HepG2 (cell line): ENCODE measurements at regions not wholly inside any gene's neighbourhood (a gene's known extent, or its start where the extent isn't known, plus 50 kb on each side); places are given as distances from the start of the nearest gene placed in this dataset.

Experiments used
- ATAC-seq: fragments of 200-7000 bp; cut with Tn5 transposase; 3 replicates; pipeline ENCODE4 v1.9.1; 2020; ENCODE audit warnings: mild to moderate bottlenecking, moderate library complexity
- BruUV-seq: library from RNA; stranded (reverse); fragments of 400-500 nt; replicated peaks from 2 replicates; lab custom pipeline; 2021; lab: Mats Ljungman, UMichigan
- CTCF ChIA-PET: fragments of 300-600 bp; formaldehyde crosslinking; extraction: SDS; loops from one replicate; lab custom pipeline; 2021; ENCODE audit warnings: low total read pairs, inconsistent platforms, low intra/inter-chr PET ratio; lab: Yijun Ruan, JAX
- POLR2A ChIA-PET: fragments of 350-600 bp; sonication (Branson Sonifier 250); formaldehyde crosslinking; loops from one replicate; lab custom pipeline; 2020; ENCODE audit warnings: antibody characterized with exemption, inconsistent platforms; lab: Yijun Ruan, JAX
- DNase-seq: peaks from one replicate; pipeline ENCODE4 v3.0.0-alpha.2; 2015; ENCODE audit warnings: low spot score
- FAIRE-seq: peaks from 3 replicates; lab custom pipeline; 2011; peaks lifted over from hg19 to GRCh38; lab: Jason Lieb, UNC
- H2AFZ ChIP-seq: one replicate; pipeline ENCODE4 v1.6.1; 2011; ENCODE audit warnings: low read length, inconsistent platforms
- H3K27ac ChIP-seq: fragments of 300-600 bp; 3 replicates; pipeline ENCODE4 v1.8.0; 2011; ENCODE audit warnings: mixed run types, mild to moderate bottlenecking, mixed read lengths, low read length, inconsistent platforms; ENCODE audit not compliant: insufficient read depth; ENCODE audit errors: extremely low read length
- H3K27me3 ChIP-seq, 2 experiments: fragments of 200-600 bp in 1 of 2; 2 replicates in 1 of 2; 3 replicates in 1 of 2; pipeline versions ENCODE4 v1.6.0 to v1.8.0; 2011; ENCODE audit warnings: low read length in 2 of 2, mild to moderate bottlenecking in 2 of 2, moderate library complexity in 2 of 2, inconsistent platforms in 1 of 2; ENCODE audit not compliant: insufficient read depth in 2 of 2, control insufficient read depth in 1 of 2
- H3K36me3 ChIP-seq, 2 experiments: fragments of 200-600 bp in 1 of 2; replicated peaks in 1 of 2; 2 replicates in 1 of 2; 3 replicates in 1 of 2; pipeline versions ENCODE4 v1.5.1 to v1.8.0; 2011; ENCODE audit warnings: low read length in 2 of 2, inconsistent platforms in 1 of 2; ENCODE audit not compliant: insufficient read depth in 2 of 2, control insufficient read depth in 1 of 2
- H3K4me1 ChIP-seq: 2 replicates; pipeline ENCODE4 v1.5.1; 2012; ENCODE audit warnings: low read length, inconsistent platforms; ENCODE audit not compliant: insufficient read depth
- H3K4me2 ChIP-seq: 2 replicates; pipeline ENCODE4 v1.6.0; 2011; ENCODE audit warnings: low read depth, low read length, inconsistent platforms
- H3K4me3 ChIP-seq, 3 experiments: fragments of 200-600 bp in 1 of 3; sonication (generic), shearing (Covaris generic) in 1 of 3; replicated peaks in 1 of 3; 2 replicates each; pipeline ENCODE4 v1.5.1; 2011 to 2016; ENCODE audit warnings: low read length in 3 of 3, inconsistent platforms in 2 of 3, low read depth in 2 of 3, mild to moderate bottlenecking in 2 of 3, control low read depth in 1 of 3, mixed read lengths in 1 of 3; ENCODE audit not compliant: insufficient read depth in 1 of 3
- H3K79me2 ChIP-seq: one replicate; pipeline ENCODE4 v1.6.1; 2011; ENCODE audit warnings: low read length, inconsistent platforms; ENCODE audit not compliant: insufficient read depth
- H3K9ac ChIP-seq: 2 replicates; pipeline ENCODE4 v1.6.0; 2011; ENCODE audit warnings: mild to moderate bottlenecking, low read depth, low read length, inconsistent platforms; ENCODE audit not compliant: insufficient read depth
- H3K9me3 ChIP-seq: 2 replicates; pipeline ENCODE4 v1.5.1; 2012; ENCODE audit warnings: mild to moderate bottlenecking, low read length
- H4K20me1 ChIP-seq: 2 replicates; pipeline ENCODE4 v1.6.0; 2011; ENCODE audit warnings: inconsistent platforms, mild to moderate bottlenecking, low read length, moderate library complexity; ENCODE audit not compliant: insufficient read depth
- ELF1 ChIP-seq: sonication (generic); formaldehyde crosslinking; IDR thresholded peaks from 2 replicates; pipeline ENCODE4 v1.4.0; 2020; ENCODE audit warnings: missing genetic modification reagents
- ELK4 ChIP-seq: sonication (generic); formaldehyde crosslinking; IDR thresholded peaks from 2 replicates; pipeline ENCODE4 v1.9.0; 2021; ENCODE audit warnings: missing genetic modification reagents, borderline replicate concordance
- FOXM1 ChIP-seq: sonication (generic); formaldehyde crosslinking; IDR thresholded peaks from 2 replicates; pipeline ENCODE4 v1.5.0; 2020; ENCODE audit warnings: missing genetic modification reagents
- HHEX ChIP-seq: IDR thresholded peaks from 2 replicates; pipeline ENCODE4 v1.6.1; 2016; ENCODE audit warnings: control low read depth
- KDM1A ChIP-seq: IDR thresholded peaks from 2 replicates; pipeline ENCODE4 v1.6.1; 2016; ENCODE audit warnings: missing compliant biosample characterization
- MTA1 ChIP-seq: sonication (generic); formaldehyde crosslinking; IDR thresholded peaks from 2 replicates; pipeline ENCODE4 v1.4.0; 2020; ENCODE audit warnings: missing genetic modification reagents, mild to moderate bottlenecking, borderline replicate concordance
- MTF1 ChIP-seq: sonication (generic); formaldehyde crosslinking; IDR thresholded peaks from 2 replicates; pipeline ENCODE4 v1.5.0; 2020; ENCODE audit warnings: missing genetic modification reagents
- NFKB2 ChIP-seq: sonication (generic); formaldehyde crosslinking; IDR thresholded peaks from 2 replicates; pipeline ENCODE4 v1.4.0; 2020; ENCODE audit warnings: missing genetic modification reagents, borderline replicate concordance
- SIN3A ChIP-seq: IDR thresholded peaks from 2 replicates; pipeline ENCODE4 v1.6.1; 2011; ENCODE audit warnings: low read depth, mild to moderate bottlenecking, control low read depth, low read length, borderline replicate concordance
- STAT5B ChIP-seq: sonication (generic); formaldehyde crosslinking; IDR thresholded peaks from 2 replicates; pipeline ENCODE4 v1.4.0; 2020; ENCODE audit warnings: missing genetic modification reagents
- ZFP91 ChIP-seq: sonication (generic); formaldehyde crosslinking; IDR thresholded peaks from 2 replicates; pipeline ENCODE4 v1.9.0; 2022; ENCODE audit warnings: missing genetic modification reagents, mild to moderate bottlenecking, borderline replicate concordance
- ZKSCAN5 ChIP-seq: sonication (generic); formaldehyde crosslinking; IDR thresholded peaks from 2 replicates; pipeline ENCODE4 v1.5.1; 2020; ENCODE audit warnings: mild to moderate bottlenecking, missing genetic modification reagents
- WGBS: methylation state at CpG from one replicate; pipeline ENCODE4 v1.1.6; 2017; ENCODE audit warnings: low lambda C conversion rate; 5-methylcytosine and 5-hydroxymethylcytosine counted together
- in situ Hi-C: cut with HindIII; loops from 2 replicates; pipeline ENCODE4 v1.10.0; 2017; ENCODE audit warnings: low pct_unique_long_range_greater_than_20kb; ENCODE audit not compliant: extremely low pct_ligation_motif_present
- intact Hi-C: fragments of 100-400 bp; cut with micrococcal nuclease; formaldehyde crosslinking; loops from one replicate; pipeline ENCODE4 v1.10.0; 2022; ENCODE audit not compliant: unreplicated experiment
- TF ChIP-seq, protein P1 (sequence below): sonication (generic); formaldehyde crosslinking; IDR thresholded peaks from 2 replicates; pipeline ENCODE4 v1.5.0; 2020; ENCODE audit warnings: mild to moderate bottlenecking, missing genetic modification reagents

DNA sequence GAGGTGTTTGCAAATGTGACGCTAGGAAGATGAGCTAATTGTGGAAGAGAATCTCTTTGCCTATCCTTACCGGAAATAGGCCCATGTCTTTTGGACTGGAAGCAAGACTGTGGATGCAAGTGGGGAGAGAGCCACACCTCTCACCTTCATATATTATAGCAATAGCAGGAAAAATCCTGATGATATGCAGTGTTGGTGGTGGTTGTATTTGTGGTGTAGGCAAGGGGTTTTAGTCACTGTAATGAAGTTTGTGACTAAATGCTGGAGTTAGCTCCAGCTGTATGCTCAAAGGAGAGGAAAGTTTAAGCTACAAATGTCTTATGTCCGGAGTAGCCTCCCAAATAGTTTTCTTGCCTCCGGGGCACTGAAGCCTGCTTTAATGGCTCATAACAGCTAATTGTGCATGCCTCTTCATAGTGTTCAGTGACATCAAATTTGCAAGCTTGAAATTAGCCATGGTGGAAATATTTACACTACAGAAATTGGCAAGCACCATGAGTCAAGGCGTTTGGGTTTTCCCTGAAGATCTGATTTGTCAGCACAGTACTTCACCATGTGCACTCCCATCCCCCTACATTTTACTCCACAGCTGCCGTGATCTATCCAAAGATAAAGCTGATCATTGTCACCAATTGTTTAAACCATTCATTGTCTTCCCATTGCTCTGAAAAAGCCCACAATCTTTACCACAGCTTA, 102.6 kb upstream of the ZNF644 start:
- intact Hi-C loops, result no loop called here
- no peak for ATAC-seq
- H3K9ac ChIP-seq, result no peak overlapping the region
- WGBS, result 70% methylated on average over 6 of the region's 6 CpGs
- no peak for TF ChIP-seq MTF1 (CRISPR knock-in tag)
- no peak for TF ChIP-seq KDM1A
- TF ChIP-seq ZKSCAN5, result no peak
- no peak for TF ChIP-seq HHEX (CRISPR knock-in tag)
- no peak for TF ChIP-seq STAT5B (CRISPR knock-in tag)
- no peak for TF ChIP-seq SIN3A
- no peak for TF ChIP-seq ELF1
- no peak for TF ChIP-seq NFKB2 (CRISPR knock-in tag)
- no peak for TF ChIP-seq FOXM1 (CRISPR knock-in tag)
- no peak for TF ChIP-seq MTA1 (CRISPR knock-in tag)
- TF ChIP-seq, all 625 proteins: peak for 0
- ChIA-PET POLR2A (no interaction called here), CTCF (no interaction called here)
- Histone ChIP-seq H3K79me2 (no peaks in the 10 kb centered on the region), H3K27me3 (no peaks in the 10 kb centered on the region), H3K36me3 (no peaks in the 10 kb centered on the region), H3K4me3 (no peak overlapping the region), H3K9me3 (no peaks in the 10 kb centered on the region), H3K4me2 (no peak overlapping the region), H4K20me1 (no peaks in the 10 kb centered on the region), H3K4me1 (peaks cover 26% of the 10 kb centered on the region), H2AFZ (no peak overlapping the region), H3K27ac (no peak overlapping the region)
- FAIRE-seq (no peak), DNase-seq (no peak)
- in situ Hi-C loops, result no loop called here
- no TSS peak for BruUV-seq

GRCh38 chr1:91123773-91124172, 101.9 kb upstream of the ZNF644 start:
- Histone ChIP-seq H3K9ac (no peak overlapping the region), H4K20me1 (no peaks in the 10 kb centered on the region), H3K4me2 (no peak overlapping the region), H3K27me3 (no peaks in the 10 kb centered on the region), H3K36me3 (no peaks in the 10 kb centered on the region), H3K79me2 (no peaks in the 10 kb centered on the region), H3K4me1 (peaks cover 20% of the 10 kb centered on the region), H3K4me3 (no peak overlapping the region), H3K27ac (no peak overlapping the region), H2AFZ (no peak overlapping the region), H3K9me3 (no peaks in the 10 kb centered on the region)
- WGBS, result 15% methylated on average over 4 of the region's 4 CpGs
- POLR2A ChIA-PET, result no interaction called here
- in situ Hi-C loops, result no loop called here
- CTCF ChIA-PET, result no interaction called here
- FAIRE-seq, result no peak
- ATAC-seq, result no peak
- intact Hi-C loops, result no loop called here
- no TSS peak for BruUV-seq
- no peak for DNase-seq
- TF ChIP-seq ELK4 (CRISPR knock-in tag) (no peak), ZFP91 (CRISPR knock-in tag) (no peak)
- TF ChIP-seq, protein P1, sequence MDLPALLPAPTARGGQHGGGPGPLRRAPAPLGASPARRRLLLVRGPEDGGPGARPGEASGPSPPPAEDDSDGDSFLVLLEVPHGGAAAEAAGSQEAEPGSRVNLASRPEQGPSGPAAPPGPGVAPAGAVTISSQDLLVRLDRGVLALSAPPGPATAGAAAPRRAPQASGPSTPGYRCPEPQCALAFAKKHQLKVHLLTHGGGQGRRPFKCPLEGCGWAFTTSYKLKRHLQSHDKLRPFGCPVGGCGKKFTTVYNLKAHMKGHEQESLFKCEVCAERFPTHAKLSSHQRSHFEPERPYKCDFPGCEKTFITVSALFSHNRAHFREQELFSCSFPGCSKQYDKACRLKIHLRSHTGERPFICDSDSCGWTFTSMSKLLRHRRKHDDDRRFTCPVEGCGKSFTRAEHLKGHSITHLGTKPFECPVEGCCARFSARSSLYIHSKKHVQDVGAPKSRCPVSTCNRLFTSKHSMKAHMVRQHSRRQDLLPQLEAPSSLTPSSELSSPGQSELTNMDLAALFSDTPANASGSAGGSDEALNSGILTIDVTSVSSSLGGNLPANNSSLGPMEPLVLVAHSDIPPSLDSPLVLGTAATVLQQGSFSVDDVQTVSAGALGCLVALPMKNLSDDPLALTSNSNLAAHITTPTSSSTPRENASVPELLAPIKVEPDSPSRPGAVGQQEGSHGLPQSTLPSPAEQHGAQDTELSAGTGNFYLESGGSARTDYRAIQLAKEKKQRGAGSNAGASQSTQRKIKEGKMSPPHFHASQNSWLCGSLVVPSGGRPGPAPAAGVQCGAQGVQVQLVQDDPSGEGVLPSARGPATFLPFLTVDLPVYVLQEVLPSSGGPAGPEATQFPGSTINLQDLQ (CRISPR knock-in tag), result no peak
